Neural cell (in vitro differentiated cells): ENCODE measurements at regions not wholly inside any gene's neighbourhood (a gene's known extent, or its start where the extent isn't known, plus 50 kb on each side); places are given as distances from the start of the nearest gene placed in this dataset.

Experiments used
- H2AFZ ChIP-seq: fragments of 200-600, 300-800 bp; sonication (generic), shearing (Covaris generic); 2 replicates; pipeline ENCODE4 v1.6.0; 2014; ENCODE audit warnings: low read depth, mild to moderate bottlenecking, antibody characterized with exemption, low read length, moderate library complexity
- H3F3A ChIP-seq: fragments of 200-600 bp; shearing (Covaris generic); 2 replicates; pipeline ENCODE4 v1.6.1; 2016; ENCODE audit warnings: mild to moderate bottlenecking, moderate library complexity, mixed read lengths, antibody characterized with exemption, low read length; ENCODE audit not compliant: insufficient read depth, poor library complexity, severe bottlenecking
- H3K27ac ChIP-seq: fragments of 200-600, 300-800 bp; sonication (generic), shearing (Covaris generic); 2 replicates; pipeline ENCODE4 v1.5.1; 2014; ENCODE audit warnings: mild to moderate bottlenecking, low read length, moderate library complexity
- H3K27me3 ChIP-seq: fragments of 300-800, 200-600 bp; sonication (generic), shearing (Covaris generic); 2 replicates; pipeline ENCODE4 v1.6.0; 2014; ENCODE audit warnings: mild to moderate bottlenecking, low read depth, low read length, moderate library complexity; ENCODE audit not compliant: insufficient read depth
- H3K36me3 ChIP-seq: fragments of 300-800, 200-600 bp; sonication (generic), shearing (Covaris generic); 2 replicates; pipeline ENCODE4 v1.5.1; 2014; ENCODE audit warnings: mild to moderate bottlenecking, antibody characterized with exemption, low read length, moderate library complexity; ENCODE audit not compliant: insufficient read depth
- H3K4me2 ChIP-seq: fragments of 300-800, 200-600 bp; sonication (generic), shearing (Covaris generic); 2 replicates; pipeline ENCODE4 v1.6.0; 2014; ENCODE audit warnings: mild to moderate bottlenecking, low read length
- H3K4me3 ChIP-seq: fragments of 300-800, 200-600 bp; sonication (generic), shearing (Covaris generic); 2 replicates; pipeline ENCODE4 v1.5.1; 2014; ENCODE audit warnings: mild to moderate bottlenecking, low read length, moderate library complexity
- H3K79me2 ChIP-seq: fragments of 200-600 bp; shearing (Covaris generic); replicated peaks from 2 replicates; pipeline ENCODE4 v1.6.0; 2014; ENCODE audit warnings: mild to moderate bottlenecking, low read length, moderate library complexity; ENCODE audit not compliant: insufficient read depth
- H3K9ac ChIP-seq: fragments of 300-800, 200-600 bp; sonication (generic), shearing (Covaris generic); 2 replicates; pipeline ENCODE4 v1.6.1; 2016; ENCODE audit warnings: mild to moderate bottlenecking, low read length, mixed read lengths
- H3K9me2 ChIP-seq: fragments of 200-600 bp; shearing (Covaris generic); 2 replicates; pipeline ENCODE4 v1.6.1; 2016; ENCODE audit warnings: mild to moderate bottlenecking, low read length, mixed read lengths; ENCODE audit not compliant: insufficient read depth
- H3K9me3 ChIP-seq: fragments of 200-600, 300-800 bp; sonication (generic), shearing (Covaris generic); 2 replicates; pipeline ENCODE4 v1.6.1; 2016; ENCODE audit warnings: mild to moderate bottlenecking, mixed run types, low read length, moderate library complexity, mixed read lengths
- H4K20me1 ChIP-seq: fragments of 200-600 bp; shearing (Covaris generic); 2 replicates; pipeline ENCODE4 v1.6.1; 2016; ENCODE audit warnings: mild to moderate bottlenecking, mixed run types; ENCODE audit not compliant: insufficient read depth
- EP300 ChIP-seq: fragments of 450-650 bp; conservative IDR thresholded peaks from 2 replicates; pipeline ENCODE4 v1.6.1; 2014; ENCODE audit warnings: antibody characterized with exemption, mild to moderate bottlenecking, moderate library complexity; ENCODE audit not compliant: poor library complexity, severe bottlenecking
- EZH2 ChIP-seq: fragments of 200-600, 300-800 bp; shearing (Covaris generic), sonication (generic); IDR thresholded peaks from 2 replicates; pipeline ENCODE4 v1.6.1; 2014; ENCODE audit warnings: antibody characterized with exemption, low read length, borderline replicate concordance, mild to moderate bottlenecking; ENCODE audit not compliant: insufficient read depth, poor library complexity, severe bottlenecking
- MXI1 ChIP-seq: fragments of 450-650 bp; conservative IDR thresholded peaks from 2 replicates; pipeline ENCODE4 v1.6.1; 2014; ENCODE audit warnings: antibody characterized with exemption, mild to moderate bottlenecking; ENCODE audit not compliant: poor library complexity, severe bottlenecking
- POLR2AphosphoS5 ChIP-seq: IDR thresholded peaks from 2 replicates; pipeline ENCODE4 v1.6.1; 2012
- RAD21 ChIP-seq: fragments of 450-650 bp; conservative IDR thresholded peaks from 2 replicates; pipeline ENCODE4 v1.6.1; 2014; ENCODE audit warnings: antibody characterized with exemption, mild to moderate bottlenecking, moderate library complexity
- SMC3 ChIP-seq: fragments of 450-650 bp; conservative IDR thresholded peaks from 2 replicates; pipeline ENCODE4 v1.6.1; 2014; ENCODE audit warnings: antibody characterized with exemption, mild to moderate bottlenecking, moderate library complexity; ENCODE audit not compliant: poor library complexity
- TAF1 ChIP-seq: IDR thresholded peaks from 2 replicates; pipeline ENCODE4 v1.6.1; 2012; ENCODE audit warnings: low read depth
- TF ChIP-seq, protein P1 (sequence below): fragments of 450-650 bp; IDR thresholded peaks from 2 replicates; pipeline ENCODE4 v1.5.1; 2014; ENCODE audit warnings: antibody characterized with exemption, mild to moderate bottlenecking, moderate library complexity; ENCODE audit not compliant: poor library complexity, severe bottlenecking
- TF ChIP-seq, protein P2 (sequence below): IDR thresholded peaks from 2 replicates; pipeline ENCODE4 v1.6.1; 2012; ENCODE audit warnings: borderline replicate concordance

DNA sequence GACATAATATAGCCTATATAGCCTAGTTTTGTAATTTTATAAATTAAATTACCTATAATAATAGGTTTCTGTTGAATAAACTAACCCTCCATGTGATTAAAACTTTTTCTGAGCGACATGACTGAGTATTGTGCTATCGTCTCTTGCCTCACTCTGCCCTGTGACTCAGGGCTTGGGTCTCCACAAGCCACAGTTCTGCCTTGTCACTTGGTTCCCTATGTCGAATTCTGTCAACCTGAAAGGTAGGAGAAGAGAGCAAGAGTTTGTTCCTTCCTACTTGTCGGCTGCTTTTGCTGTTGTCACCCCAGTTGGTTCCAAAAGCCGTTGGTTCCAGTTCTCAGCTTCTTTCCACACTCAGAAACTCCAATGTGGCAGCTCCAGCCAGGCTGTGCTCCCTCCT, 285.9 kb downstream of the PSAT1 start:
- no peaks in the 10 kb centered on the region for H3K9me2 ChIP-seq
- no peak overlapping the region for H3K9ac ChIP-seq
- H3K36me3 ChIP-seq: no peaks in the 10 kb centered on the region
- H3K79me2 ChIP-seq: no peaks in the 10 kb centered on the region
- no peak overlapping the region for H3K4me3 ChIP-seq
- no peaks in the 10 kb centered on the region for H3K27me3 ChIP-seq
- H2AFZ ChIP-seq: no peak overlapping the region
- no peaks in the 10 kb centered on the region for H3K9me3 ChIP-seq
- H4K20me1 ChIP-seq: no peaks in the 10 kb centered on the region
- no peaks in the 10 kb centered on the region for H3F3A ChIP-seq
- H3K27ac ChIP-seq: no peak overlapping the region
- TF ChIP-seq TAF1: no peak
- TF ChIP-seq RAD21: no peak
- no peak for TF ChIP-seq MXI1
- no peak for TF ChIP-seq SMC3
- no peak overlapping the region for H3K4me2 ChIP-seq

DNA sequence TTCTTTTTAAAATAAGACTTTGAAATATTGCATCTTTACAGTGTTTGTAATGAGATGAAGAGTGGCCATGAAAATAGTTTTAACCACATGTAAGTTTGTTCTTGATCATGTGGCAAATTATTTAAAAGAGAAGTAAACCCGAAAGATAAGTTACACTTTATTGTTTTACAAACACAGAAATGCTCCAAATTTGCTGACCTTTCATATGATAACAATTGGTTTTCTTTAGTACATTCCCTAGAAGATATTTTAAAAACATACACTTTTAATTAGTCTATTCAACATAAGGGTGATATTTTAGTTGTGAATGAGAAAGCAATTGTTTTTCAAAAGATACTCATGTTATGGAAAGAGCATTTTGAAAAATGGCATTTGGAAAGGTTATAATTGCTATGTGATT, 287.7 kb downstream of the PSAT1 start:
- no peak overlapping the region for H3K27ac ChIP-seq
- H3K27me3 ChIP-seq: no peaks in the 10 kb centered on the region
- TF ChIP-seq EZH2: no peak
- TF ChIP-seq, protein P1, sequence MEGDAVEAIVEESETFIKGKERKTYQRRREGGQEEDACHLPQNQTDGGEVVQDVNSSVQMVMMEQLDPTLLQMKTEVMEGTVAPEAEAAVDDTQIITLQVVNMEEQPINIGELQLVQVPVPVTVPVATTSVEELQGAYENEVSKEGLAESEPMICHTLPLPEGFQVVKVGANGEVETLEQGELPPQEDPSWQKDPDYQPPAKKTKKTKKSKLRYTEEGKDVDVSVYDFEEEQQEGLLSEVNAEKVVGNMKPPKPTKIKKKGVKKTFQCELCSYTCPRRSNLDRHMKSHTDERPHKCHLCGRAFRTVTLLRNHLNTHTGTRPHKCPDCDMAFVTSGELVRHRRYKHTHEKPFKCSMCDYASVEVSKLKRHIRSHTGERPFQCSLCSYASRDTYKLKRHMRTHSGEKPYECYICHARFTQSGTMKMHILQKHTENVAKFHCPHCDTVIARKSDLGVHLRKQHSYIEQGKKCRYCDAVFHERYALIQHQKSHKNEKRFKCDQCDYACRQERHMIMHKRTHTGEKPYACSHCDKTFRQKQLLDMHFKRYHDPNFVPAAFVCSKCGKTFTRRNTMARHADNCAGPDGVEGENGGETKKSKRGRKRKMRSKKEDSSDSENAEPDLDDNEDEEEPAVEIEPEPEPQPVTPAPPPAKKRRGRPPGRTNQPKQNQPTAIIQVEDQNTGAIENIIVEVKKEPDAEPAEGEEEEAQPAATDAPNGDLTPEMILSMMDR: no peak
- TF ChIP-seq, protein P2, sequence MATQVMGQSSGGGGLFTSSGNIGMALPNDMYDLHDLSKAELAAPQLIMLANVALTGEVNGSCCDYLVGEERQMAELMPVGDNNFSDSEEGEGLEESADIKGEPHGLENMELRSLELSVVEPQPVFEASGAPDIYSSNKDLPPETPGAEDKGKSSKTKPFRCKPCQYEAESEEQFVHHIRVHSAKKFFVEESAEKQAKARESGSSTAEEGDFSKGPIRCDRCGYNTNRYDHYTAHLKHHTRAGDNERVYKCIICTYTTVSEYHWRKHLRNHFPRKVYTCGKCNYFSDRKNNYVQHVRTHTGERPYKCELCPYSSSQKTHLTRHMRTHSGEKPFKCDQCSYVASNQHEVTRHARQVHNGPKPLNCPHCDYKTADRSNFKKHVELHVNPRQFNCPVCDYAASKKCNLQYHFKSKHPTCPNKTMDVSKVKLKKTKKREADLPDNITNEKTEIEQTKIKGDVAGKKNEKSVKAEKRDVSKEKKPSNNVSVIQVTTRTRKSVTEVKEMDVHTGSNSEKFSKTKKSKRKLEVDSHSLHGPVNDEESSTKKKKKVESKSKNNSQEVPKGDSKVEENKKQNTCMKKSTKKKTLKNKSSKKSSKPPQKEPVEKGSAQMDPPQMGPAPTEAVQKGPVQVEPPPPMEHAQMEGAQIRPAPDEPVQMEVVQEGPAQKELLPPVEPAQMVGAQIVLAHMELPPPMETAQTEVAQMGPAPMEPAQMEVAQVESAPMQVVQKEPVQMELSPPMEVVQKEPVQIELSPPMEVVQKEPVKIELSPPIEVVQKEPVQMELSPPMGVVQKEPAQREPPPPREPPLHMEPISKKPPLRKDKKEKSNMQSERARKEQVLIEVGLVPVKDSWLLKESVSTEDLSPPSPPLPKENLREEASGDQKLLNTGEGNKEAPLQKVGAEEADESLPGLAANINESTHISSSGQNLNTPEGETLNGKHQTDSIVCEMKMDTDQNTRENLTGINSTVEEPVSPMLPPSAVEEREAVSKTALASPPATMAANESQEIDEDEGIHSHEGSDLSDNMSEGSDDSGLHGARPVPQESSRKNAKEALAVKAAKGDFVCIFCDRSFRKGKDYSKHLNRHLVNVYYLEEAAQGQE: no peak
- TF ChIP-seq TAF1: no peak
- TF ChIP-seq POLR2AphosphoS5: no peak
- TF ChIP-seq MXI1: no peak
- no peak for TF ChIP-seq SMC3
- no peak for TF ChIP-seq RAD21
- TF ChIP-seq EP300: no peak
- H3K9me2 ChIP-seq: no peaks in the 10 kb centered on the region
- H3K9me3 ChIP-seq: no peaks in the 10 kb centered on the region
- no peak overlapping the region for H2AFZ ChIP-seq
- H3K4me2 ChIP-seq: no peak overlapping the region
- no peak overlapping the region for H3K9ac ChIP-seq
- H3F3A ChIP-seq: no peaks in the 10 kb centered on the region
- no peak overlapping the region for H3K4me3 ChIP-seq
- no peaks in the 10 kb centered on the region for H3K79me2 ChIP-seq
- H4K20me1 ChIP-seq: no peaks in the 10 kb centered on the region
- no peaks in the 10 kb centered on the region for H3K36me3 ChIP-seq

DNA sequence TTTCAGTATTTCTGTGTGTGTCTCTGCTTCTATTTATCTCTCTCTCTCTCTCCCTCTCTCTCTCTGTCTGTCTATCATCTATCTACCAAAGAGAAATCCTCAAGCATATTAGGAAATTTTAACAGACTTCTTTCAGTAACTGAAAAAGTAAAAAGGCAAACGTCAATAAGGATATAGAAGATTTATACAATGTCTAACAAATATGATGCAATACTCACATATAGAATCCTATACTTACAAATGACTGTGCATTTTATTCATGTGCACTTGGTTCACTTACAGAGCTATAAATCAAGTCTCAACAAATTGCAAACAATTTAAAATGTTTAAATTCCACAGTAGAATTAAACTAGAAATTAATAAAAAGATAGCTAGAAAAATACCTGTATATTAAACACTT, 289.0 kb downstream of the PSAT1 start:
- H3F3A ChIP-seq: no peaks in the 10 kb centered on the region
- no peak overlapping the region for H3K4me2 ChIP-seq
- no peaks in the 10 kb centered on the region for H3K79me2 ChIP-seq
- H3K4me3 ChIP-seq: no peak overlapping the region
- no peaks in the 10 kb centered on the region for H3K27me3 ChIP-seq
- H3K9me3 ChIP-seq: no peaks in the 10 kb centered on the region
- no peak for TF ChIP-seq RAD21
- no peak overlapping the region for H3K9ac ChIP-seq
- no peak overlapping the region for H3K27ac ChIP-seq
- no peaks in the 10 kb centered on the region for H3K9me2 ChIP-seq
- H4K20me1 ChIP-seq: no peaks in the 10 kb centered on the region
- no peaks in the 10 kb centered on the region for H3K36me3 ChIP-seq
- no peak overlapping the region for H2AFZ ChIP-seq
